ENCODE measurements at regions not wholly inside any gene's neighbourhood (a gene's known extent, or its start where the extent isn't known, plus 50 kb on each side); places are given as distances from the start of the nearest gene placed in this dataset.

GRCh38 chr1:186763107-186763506 lies 65.6 kb upstream of the PLA2G4A start:
- ChIA-PET CTCF (no interaction called here), POLR2A (no interaction called here)
- Mint-ChIP-seq H3K27me3 (no peaks in the 10 kb centered on the region), H3K9me3 (no peaks in the 10 kb centered on the region), H3K27ac (no peak overlapping the region), H3K4me3 (no peak overlapping the region), H3K36me3 (ENCODE audit: low read depth) (no peaks in the 10 kb centered on the region), H3K4me1 (ENCODE audit: low read depth) (no peaks in the 10 kb centered on the region)
- H3K4me3 ChIP-seq (ENCODE audit: low read length) = no peak overlapping the region
- no peaks in the 10 kb centered on the region for H3K36me3 ChIP-seq (ENCODE audit: insufficient read depth, low read length)
- intact Hi-C loops (cut with DNase I, micrococcal nuclease) = no loop called here
- H3K9me3 ChIP-seq (ENCODE audit: control insufficient read depth in 1 of 2, insufficient read depth in 1 of 2, low read length in 2 of 2) = no peaks in the 10 kb centered on the region
- H3K27ac ChIP-seq (ENCODE audit: low read depth in 1 of 2, low read length in 2 of 2) = no peak overlapping the region
- no peak for ATAC-seq (ENCODE audit: poor library complexity)
- DNase-seq = no peak
- H3K4me1 ChIP-seq (ENCODE audit: insufficient read depth, low read length) = no peaks in the 10 kb centered on the region
- TF ChIP-seq CTCF (IDR thresholded peaks at IDR 0.05) = no peak
- H3K27me3 ChIP-seq (ENCODE audit: control insufficient read depth in 1 of 2, insufficient read depth in 2 of 2, low read length in 2 of 2) = no peaks in the 10 kb centered on the region

GRCh38 chr1:186762653-186763052 lies 66.1 kb upstream of the PLA2G4A start:
- ChIA-PET POLR2A (no interaction called here), CTCF (no interaction called here)
- no peaks in the 10 kb centered on the region for H3K9me3 Mint-ChIP-seq
- Histone ChIP-seq H3K36me3 (ENCODE audit: insufficient read depth, low read length) (no peaks in the 10 kb centered on the region), H3K9me3 (ENCODE audit: control insufficient read depth in 1 of 2, insufficient read depth in 1 of 2, low read length in 2 of 2) (no peaks in the 10 kb centered on the region), H3K4me3 (ENCODE audit: low read length) (no peak overlapping the region), H3K27ac (ENCODE audit: low read depth in 1 of 2, low read length in 2 of 2) (no peak overlapping the region), H3K27me3 (ENCODE audit: control insufficient read depth in 1 of 2, insufficient read depth in 2 of 2, low read length in 2 of 2) (no peaks in the 10 kb centered on the region), H3K4me1 (ENCODE audit: insufficient read depth, low read length) (no peaks in the 10 kb centered on the region)
- DNase-seq = no peak
- H3K4me3 Mint-ChIP-seq = no peak overlapping the region
- H3K4me1 Mint-ChIP-seq (ENCODE audit: low read depth) = no peaks in the 10 kb centered on the region
- H3K27ac Mint-ChIP-seq = no peak overlapping the region
- no peaks in the 10 kb centered on the region for H3K36me3 Mint-ChIP-seq (ENCODE audit: low read depth)
- no peak for ATAC-seq (ENCODE audit: poor library complexity)
- H3K27me3 Mint-ChIP-seq = no peaks in the 10 kb centered on the region
- TF ChIP-seq CTCF (IDR thresholded peaks at IDR 0.05) = no peak
- intact Hi-C loops (cut with DNase I, micrococcal nuclease) = no loop called here

- CTCF ChIA-PET = no interaction called here
- POLR2A ChIA-PET = no interaction called here
- no peak overlapping the region for H3K27ac ChIP-seq (ENCODE audit: low read depth in 1 of 2, low read length in 2 of 2)
- Mint-ChIP-seq H3K9me3 (no peaks in the 10 kb centered on the region), H3K27ac (no peak overlapping the region), H3K4me3 (no peak overlapping the region), H3K4me1 (ENCODE audit: low read depth) (no peaks in the 10 kb centered on the region), H3K27me3 (no peaks in the 10 kb centered on the region), H3K36me3 (ENCODE audit: low read depth) (no peaks in the 10 kb centered on the region)
- ATAC-seq (ENCODE audit: poor library complexity) (no peak), DNase-seq (no peak)
- no peak for TF ChIP-seq CTCF (IDR thresholded peaks at IDR 0.05)
- no peaks in the 10 kb centered on the region for H3K36me3 ChIP-seq (ENCODE audit: insufficient read depth, low read length)
- H3K27me3 ChIP-seq (ENCODE audit: control insufficient read depth in 1 of 2, insufficient read depth in 2 of 2, low read length in 2 of 2) = peaks cover 0 to under 1% of the 10 kb centered on the region in 2 experiments
- intact Hi-C loops (cut with DNase I, micrococcal nuclease) = no loop called here
- no peak overlapping the region for H3K4me3 ChIP-seq (ENCODE audit: low read length)
- H3K9me3 ChIP-seq (ENCODE audit: control insufficient read depth in 1 of 2, insufficient read depth in 1 of 2, low read length in 2 of 2) = no peaks in the 10 kb centered on the region
- no peaks in the 10 kb centered on the region for H3K4me1 ChIP-seq (ENCODE audit: insufficient read depth, low read length)
Measured at GRCh38 chr1:186761358-186761757, 67.4 kb upstream of the PLA2G4A start.

Measured in CD4-positive, alpha-beta T cell (primary cell).